NCI-H1105 treated with DMSO at 0.1 percent for 48 hours (cell line): ENCODE measurements at regions not wholly inside any gene's neighbourhood (a gene's known extent, or its start where the extent isn't known, plus 50 kb on each side); places are given as distances from the start of the nearest gene placed in this dataset.

Experiments used
- DNase-seq: peaks from one replicate; lab custom pipeline; 2025; lab: John Stamatoyannopoulos, UW

- DNase-seq: no peak
Measured at GRCh38 chr1:56189454-56189853, 389.9 kb downstream of the PLPP3 start.

GRCh38 chr1:56188855-56189254, 390.5 kb downstream of the PLPP3 start:
- no peak for DNase-seq

- DNase-seq: no peak
Measured at GRCh38 chr1:56188221-56188620, 391.1 kb downstream of the PLPP3 start.

- no peak for DNase-seq
Measured at GRCh38 chr1:56187405-56187804, 392.0 kb downstream of the PLPP3 start.

- DNase-seq: no peak
Measured at GRCh38 chr1:56185493-56185892, 393.9 kb downstream of the PLPP3 start.

GRCh38 chr1:56183151-56183550, 396.2 kb downstream of the PLPP3 start:
- DNase-seq: no peak

- no peak for DNase-seq
Measured at GRCh38 chr1:56180520-56181190, 398.7 kb downstream of the PLPP3 start.

- DNase-seq: no peak
Measured at GRCh38 chr1:56179543-56179942, 399.8 kb downstream of the PLPP3 start.

- no peak for DNase-seq
Measured at GRCh38 chr1:56175211-56175610, 404.2 kb downstream of the PLPP3 start.

- DNase-seq: no peak
Measured at GRCh38 chr1:56174176-56174885, 405.0 kb downstream of the PLPP3 start.

GRCh38 chr1:56173736-56174135, 405.6 kb downstream of the PLPP3 start:
- DNase-seq: no peak

- DNase-seq: no peak
Measured at GRCh38 chr1:56171670-56172069, 407.7 kb downstream of the PLPP3 start.

- no peak for DNase-seq
Measured at GRCh38 chr1:56170784-56171320, 408.5 kb downstream of the PLPP3 start.

- no peak for DNase-seq
Measured at GRCh38 chr1:56169856-56170255, 409.5 kb downstream of the PLPP3 start.

GRCh38 chr1:56168176-56168575, 411.2 kb downstream of the PLPP3 start:
- DNase-seq: no peak

- no peak for DNase-seq
Measured at GRCh38 chr1:56167596-56167995, 411.8 kb downstream of the PLPP3 start.

GRCh38 chr1:56160773-56161315, 418.5 kb downstream of the PLPP3 start:
- no peak for DNase-seq

- DNase-seq: no peak
Measured at GRCh38 chr1:56156971-56157876, 422.1 kb downstream of the PLPP3 start.

- peak; percentile 72 for DNase-seq
Measured at GRCh38 chr1:56153276-56153675, 426.1 kb downstream of the PLPP3 start.

GRCh38 chr1:56152635-56153034, 426.7 kb downstream of the PLPP3 start:
- no peak for DNase-seq

- no peak for DNase-seq
Measured at GRCh38 chr1:56151402-56151801, 428.0 kb downstream of the PLPP3 start.
